ENCODE measurements at regions not wholly inside any gene's neighbourhood (a gene's known extent, or its start where the extent isn't known, plus 50 kb on each side); places are given as distances from the start of the nearest gene placed in this dataset.

DNA sequence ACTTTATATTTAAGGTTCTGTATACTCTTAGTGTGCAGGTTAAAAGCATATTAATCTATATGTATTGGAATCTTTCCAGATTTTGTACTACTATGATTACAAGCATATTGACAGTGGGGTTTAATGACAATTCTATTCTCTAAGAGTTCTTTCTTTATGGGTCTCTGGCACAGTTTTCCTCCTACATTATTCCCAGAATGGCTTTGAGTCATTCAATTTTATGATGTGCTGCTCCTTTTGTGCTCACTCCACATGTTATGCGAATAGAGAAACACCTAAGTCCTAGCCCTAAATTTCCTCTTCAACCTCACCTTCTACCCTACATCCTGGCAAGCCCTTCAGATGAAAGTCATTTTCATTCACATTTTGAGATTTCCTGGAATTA is 209.9 kb upstream of the DIAPH2 start:
- ChIA-PET POLR2A (ENCODE audit: unreplicated experiment) (no interaction called here), CTCF (no interaction called here)
- H2AFZ ChIP-seq (ENCODE audit: low read length) = 0 out of 2 replicates have a peak overlapping the region, but pooled peaks have one; percentile 33
- BruUV-seq (replicated peaks) = no TSS peak
- peaks cover 29% of the 10 kb centered on the region for H3K4me1 ChIP-seq (ENCODE audit: insufficient read depth, low read length)
- H3K4me3 ChIP-seq (ENCODE audit: low read length) = 0 out of 2 replicates have a peak overlapping the region, but pooled peaks have one; percentile 32
- no peaks in the 10 kb centered on the region for H3K9me2 ChIP-seq (replicated peaks; ENCODE audit: low read length)
- H3K9ac ChIP-seq (ENCODE audit: low read length) = peak overlapping the region; percentile 59
- no peaks in the 10 kb centered on the region for H4K20me1 ChIP-seq (ENCODE audit: low read length)
- peak overlapping the region; percentile 97 for H3K27ac ChIP-seq (ENCODE audit: low read length)
- H3K36me3 ChIP-seq (ENCODE audit: low read depth, low read length) = no peaks in the 10 kb centered on the region
- TF ChIP-seq EZH2 (IDR thresholded peaks at IDR 0.05; ENCODE audit: low read length, unreplicated experiment) (no peak), EZH2phosphoT487 (IDR thresholded peaks at IDR 0.05; ENCODE audit: borderline replicate concordance, low read length) (no peak)
- TF ChIP-seq, protein P1, sequence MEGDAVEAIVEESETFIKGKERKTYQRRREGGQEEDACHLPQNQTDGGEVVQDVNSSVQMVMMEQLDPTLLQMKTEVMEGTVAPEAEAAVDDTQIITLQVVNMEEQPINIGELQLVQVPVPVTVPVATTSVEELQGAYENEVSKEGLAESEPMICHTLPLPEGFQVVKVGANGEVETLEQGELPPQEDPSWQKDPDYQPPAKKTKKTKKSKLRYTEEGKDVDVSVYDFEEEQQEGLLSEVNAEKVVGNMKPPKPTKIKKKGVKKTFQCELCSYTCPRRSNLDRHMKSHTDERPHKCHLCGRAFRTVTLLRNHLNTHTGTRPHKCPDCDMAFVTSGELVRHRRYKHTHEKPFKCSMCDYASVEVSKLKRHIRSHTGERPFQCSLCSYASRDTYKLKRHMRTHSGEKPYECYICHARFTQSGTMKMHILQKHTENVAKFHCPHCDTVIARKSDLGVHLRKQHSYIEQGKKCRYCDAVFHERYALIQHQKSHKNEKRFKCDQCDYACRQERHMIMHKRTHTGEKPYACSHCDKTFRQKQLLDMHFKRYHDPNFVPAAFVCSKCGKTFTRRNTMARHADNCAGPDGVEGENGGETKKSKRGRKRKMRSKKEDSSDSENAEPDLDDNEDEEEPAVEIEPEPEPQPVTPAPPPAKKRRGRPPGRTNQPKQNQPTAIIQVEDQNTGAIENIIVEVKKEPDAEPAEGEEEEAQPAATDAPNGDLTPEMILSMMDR (conservative IDR thresholded peaks at IDR 0.05; ENCODE audit: low read depth, low read length) = no peak
- no peaks in the 10 kb centered on the region for H3F3A ChIP-seq (ENCODE audit: low read length, unreplicated experiment)
- H3K9me3 ChIP-seq (ENCODE audit: low read length) = no peaks in the 10 kb centered on the region
- DNase-seq (peak; percentile 78), ATAC-seq (peak; percentile 82)
- intact Hi-C loops (cut with micrococcal nuclease) = loop anchor here (1.0 to 10.0 kb wide), 4 partner anchors 64 to 240 kb away; partner anchors contain the start of gene DIAPH2
- no peaks in the 10 kb centered on the region for H3K79me2 ChIP-seq (ENCODE audit: low read length)
- peak overlapping the region; percentile 69 for H3K4me2 ChIP-seq (ENCODE audit: low read length)
- H3K27me3 ChIP-seq (ENCODE audit: low read length) = no peaks in the 10 kb centered on the region

DNA sequence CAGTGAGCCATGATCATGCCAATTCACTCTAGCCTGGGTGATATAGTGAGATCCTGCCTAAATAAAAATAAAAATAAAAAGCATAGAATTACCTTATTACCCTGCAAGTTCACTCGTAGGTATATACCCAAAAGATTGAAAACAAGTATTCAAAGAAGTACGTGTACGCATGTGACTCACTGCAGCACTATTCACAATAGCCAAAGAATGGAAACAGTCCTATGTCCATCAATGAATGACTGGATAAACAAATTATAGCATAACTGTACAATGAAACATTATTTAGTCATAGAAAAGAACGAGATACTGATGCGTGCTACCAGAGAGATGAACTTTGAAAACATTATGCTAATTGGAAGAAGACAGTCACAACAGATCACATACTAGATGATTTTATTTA is 204.6 kb upstream of the DIAPH2 start:
- Histone ChIP-seq H3K27ac (ENCODE audit: low read length) (peak overlapping the region; percentile 68), H2AFZ (ENCODE audit: low read length) (no peak overlapping the region), H3K79me2 (ENCODE audit: low read length) (no peaks in the 10 kb centered on the region), H3K4me1 (ENCODE audit: insufficient read depth, low read length) (peaks cover 34% of the 10 kb centered on the region), H3F3A (ENCODE audit: low read length, unreplicated experiment) (no peaks in the 10 kb centered on the region), H4K20me1 (ENCODE audit: low read length) (no peaks in the 10 kb centered on the region), H3K4me2 (ENCODE audit: low read length) (0 out of 2 replicates have a peak overlapping the region, but pooled peaks have one; percentile 35), H3K9me2 (replicated peaks; ENCODE audit: low read length) (no peaks in the 10 kb centered on the region), H3K4me3 (ENCODE audit: low read length) (no peak overlapping the region), H3K9me3 (ENCODE audit: low read length) (no peaks in the 10 kb centered on the region), H3K9ac (ENCODE audit: low read length) (no peak overlapping the region), H3K36me3 (ENCODE audit: low read depth, low read length) (no peaks in the 10 kb centered on the region), H3K27me3 (ENCODE audit: low read length) (no peaks in the 10 kb centered on the region)
- BruUV-seq (replicated peaks) = no TSS peak
- ATAC-seq (peak; percentile 99), DNase-seq (peak; percentile 84)
- CTCF ChIA-PET = no interaction called here
- TF ChIP-seq, protein P1 (conservative IDR thresholded peaks at IDR 0.05; ENCODE audit: low read depth, low read length) = no peak
- TF ChIP-seq EZH2 (IDR thresholded peaks at IDR 0.05; ENCODE audit: low read length, unreplicated experiment) (no peak), EZH2phosphoT487 (IDR thresholded peaks at IDR 0.05; ENCODE audit: borderline replicate concordance, low read length) (no peak)
- intact Hi-C loops (cut with micrococcal nuclease) = no loop called here
- POLR2A ChIA-PET (ENCODE audit: unreplicated experiment) = no interaction called here

DNA sequence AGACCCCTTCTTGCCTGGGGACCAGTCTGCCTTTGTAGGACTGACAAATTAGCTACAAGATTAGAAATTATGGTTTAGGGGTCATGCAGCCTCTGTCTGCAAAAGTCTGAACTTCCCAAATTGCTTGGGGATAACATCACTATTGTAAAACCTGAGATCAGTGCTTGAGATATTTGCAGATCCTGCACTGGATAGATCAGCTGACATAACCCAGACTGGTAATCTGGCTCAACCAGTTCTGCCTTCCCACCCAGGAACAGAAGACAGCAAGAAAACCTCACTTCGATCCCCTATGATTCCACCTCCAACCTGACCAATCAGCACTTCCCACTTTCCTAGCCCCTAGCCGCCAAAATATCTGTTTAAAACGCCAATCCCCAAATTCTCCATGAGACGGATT is 202.8 kb upstream of the DIAPH2 start:
- ChIA-PET POLR2A (ENCODE audit: unreplicated experiment) (no interaction called here), CTCF (no interaction called here)
- no peak overlapping the region for H3K27ac ChIP-seq (ENCODE audit: low read length)
- H3K4me1 ChIP-seq (ENCODE audit: insufficient read depth, low read length) = peaks cover 27% of the 10 kb centered on the region
- no peaks in the 10 kb centered on the region for H3K9me3 ChIP-seq (ENCODE audit: low read length)
- ATAC-seq = no peak
- no peak for TF ChIP-seq EZH2phosphoT487 (IDR thresholded peaks at IDR 0.05; ENCODE audit: borderline replicate concordance, low read length)
- TF ChIP-seq EZH2 (IDR thresholded peaks at IDR 0.05; ENCODE audit: low read length, unreplicated experiment) = no peak
- TF ChIP-seq, protein P1 (conservative IDR thresholded peaks at IDR 0.05; ENCODE audit: low read depth, low read length) = no peak
- no peaks in the 10 kb centered on the region for H3K9me2 ChIP-seq (replicated peaks; ENCODE audit: low read length)
- intact Hi-C loops (cut with micrococcal nuclease) = no loop called here
- H3K36me3 ChIP-seq (ENCODE audit: low read depth, low read length) = no peaks in the 10 kb centered on the region
- BruUV-seq (replicated peaks) = no TSS peak
- H3F3A ChIP-seq (ENCODE audit: low read length, unreplicated experiment) = no peaks in the 10 kb centered on the region
- no peaks in the 10 kb centered on the region for H4K20me1 ChIP-seq (ENCODE audit: low read length)
- DNase-seq = peak; percentile 56
- no peak overlapping the region for H2AFZ ChIP-seq (ENCODE audit: low read length)
- H3K4me2 ChIP-seq (ENCODE audit: low read length) = 0 out of 2 replicates have a peak overlapping the region, but pooled peaks have one; percentile 25
- H3K9ac ChIP-seq (ENCODE audit: low read length) = no peak overlapping the region
- no peaks in the 10 kb centered on the region for H3K27me3 ChIP-seq (ENCODE audit: low read length)
- H3K79me2 ChIP-seq (ENCODE audit: low read length) = no peaks in the 10 kb centered on the region
- H3K4me3 ChIP-seq (ENCODE audit: low read length) = no peak overlapping the region
